Omental fat pad (tissue), 3 donors: ENCODE measurements at regions not wholly inside any gene's neighbourhood (a gene's known extent, or its start where the extent isn't known, plus 50 kb on each side); places are given as distances from the start of the nearest gene placed in this dataset.

ENCODE experiments used
- ATAC-seq: fragments of 150-250 bp; one replicate; pipeline ENCODE4 v1.9.1; 2016; ENCODE audit warnings: mild to moderate bottlenecking, moderate library complexity; ENCODE audit not compliant: low FRiP score
- DNase-seq: peaks from one replicate; pipeline ENCODE4 v3.0.0-alpha.2; 2019; ENCODE audit warnings: low spot score
- CTCF ChIP-seq, 3 donors: fragments of 450-650 bp; IDR thresholded peaks; one replicate each; pipeline ENCODE4 v1.5.1; 2016 to 2017; ENCODE audit warnings: antibody characterized with exemption in 3 of 3, mild to moderate bottlenecking in 3 of 3, moderate library complexity in 2 of 3

GRCh38 chr3:174436367-174436766, 422.8 kb upstream of the NAALADL2 start:
- ATAC-seq (no peak), DNase-seq (no peak)
- TF ChIP-seq CTCF (IDR thresholded peaks at IDR 0.05) = no peak

GRCh38 chr3:174438501-174439145, 420.5 kb upstream of the NAALADL2 start:
- no peak for ATAC-seq
- TF ChIP-seq CTCF (IDR thresholded peaks at IDR 0.05) = no peak
- DNase-seq = no peak

GRCh38 chr3:174439331-174440252, 419.5 kb upstream of the NAALADL2 start:
- TF ChIP-seq CTCF (IDR thresholded peaks at IDR 0.05) = no peak
- DNase-seq = no peak
- ATAC-seq = peak; percentile 45

- DNase-seq (no peak), ATAC-seq (no peak)
- no peak for TF ChIP-seq CTCF (IDR thresholded peaks at IDR 0.05)
Measured at GRCh38 chr3:174440253-174440701, 418.9 kb upstream of the NAALADL2 start.

GRCh38 chr3:174440741-174441587, 418.2 kb upstream of the NAALADL2 start:
- TF ChIP-seq CTCF (IDR thresholded peaks at IDR 0.05) = no peak
- ATAC-seq (peak; percentile 83), DNase-seq (peak; percentile 44)

GRCh38 chr3:174441588-174442301, 417.4 kb upstream of the NAALADL2 start:
- ATAC-seq (no peak), DNase-seq (no peak)
- TF ChIP-seq CTCF (IDR thresholded peaks at IDR 0.05) = no peak
